Activated naive CD4-positive, alpha-beta T cell treated with Interleukin-2 at 50 U/mL for 16 hours (primary cell): ENCODE measurements at regions not wholly inside any gene's neighbourhood (a gene's known extent, or its start where the extent isn't known, plus 50 kb on each side); places are given as distances from the start of the nearest gene placed in this dataset.

Experiments used
- DNase-seq: peaks from one replicate; pipeline ENCODE4 v3.0.0-alpha.2; 2020

DNA sequence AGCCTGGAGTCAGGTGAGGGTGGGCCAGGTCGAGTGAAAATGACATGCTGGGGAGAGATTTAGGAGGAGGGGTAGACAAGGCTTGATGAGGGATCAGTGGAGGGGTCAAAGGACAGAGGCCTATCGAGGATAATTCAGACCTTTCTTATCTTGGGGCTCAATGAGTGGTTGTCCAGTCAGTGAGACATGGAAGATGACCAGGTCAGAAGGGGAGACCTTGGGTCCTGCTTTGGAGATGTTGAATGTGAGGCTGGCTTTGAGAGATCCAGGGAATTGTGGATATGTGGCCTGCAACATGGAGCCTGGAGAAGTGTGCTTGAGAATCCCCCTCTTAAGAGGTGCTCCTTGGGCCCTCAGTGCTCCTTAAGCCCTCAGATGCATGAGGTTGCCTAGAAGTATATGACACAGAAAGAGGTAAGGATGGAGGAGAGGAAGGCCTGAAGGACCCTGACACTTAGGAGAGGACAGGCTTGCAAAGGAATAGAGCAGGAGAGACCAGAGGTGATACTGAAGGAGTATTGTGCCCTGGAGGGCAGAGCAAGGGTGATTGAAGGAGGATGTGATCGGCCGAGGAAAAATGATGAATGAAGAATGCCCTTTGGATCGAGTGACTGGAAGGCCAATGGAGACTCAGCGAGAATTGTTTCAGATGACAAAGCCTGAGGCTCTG, 129.8 kb upstream of the GPR26 start:
- DNase-seq, result no peak

DNA sequence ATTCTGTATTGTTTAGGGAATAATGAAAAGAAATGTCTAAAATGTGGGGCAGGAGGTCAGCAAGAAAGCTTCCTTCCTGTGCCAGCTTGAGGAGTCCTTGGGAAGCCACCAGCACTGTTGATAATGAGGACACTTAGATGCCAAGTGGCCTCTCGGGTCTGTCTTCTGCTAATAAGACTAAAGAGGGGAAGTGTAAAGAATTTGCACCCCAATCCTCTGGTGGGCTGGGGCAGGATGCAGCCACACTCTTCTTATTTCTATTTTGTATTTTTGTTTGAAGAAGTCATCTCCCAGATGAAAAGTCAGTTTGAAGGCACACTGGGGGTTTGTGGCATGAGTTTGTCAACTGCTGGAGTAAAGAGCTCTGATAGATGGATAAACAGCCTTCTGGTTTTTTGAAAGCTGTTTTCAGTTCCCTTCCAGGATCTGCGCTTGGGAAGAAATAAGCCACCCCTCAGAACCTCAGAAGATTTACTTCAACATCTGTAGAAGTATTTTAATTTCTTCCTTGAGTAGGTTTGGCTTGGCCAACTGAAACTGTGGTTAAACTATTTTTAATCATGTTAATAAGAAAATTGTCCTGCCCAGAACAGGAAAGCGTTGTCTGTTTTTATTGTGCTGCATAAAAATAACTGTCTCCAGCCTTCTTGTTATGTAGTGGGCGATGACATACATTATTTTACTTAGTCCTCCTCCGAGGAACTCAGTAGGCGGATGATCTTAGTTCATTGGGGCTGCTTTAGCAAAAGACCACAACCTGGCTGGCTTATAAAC, 128.8 kb upstream of the GPR26 start:
- no peak for DNase-seq

DNA sequence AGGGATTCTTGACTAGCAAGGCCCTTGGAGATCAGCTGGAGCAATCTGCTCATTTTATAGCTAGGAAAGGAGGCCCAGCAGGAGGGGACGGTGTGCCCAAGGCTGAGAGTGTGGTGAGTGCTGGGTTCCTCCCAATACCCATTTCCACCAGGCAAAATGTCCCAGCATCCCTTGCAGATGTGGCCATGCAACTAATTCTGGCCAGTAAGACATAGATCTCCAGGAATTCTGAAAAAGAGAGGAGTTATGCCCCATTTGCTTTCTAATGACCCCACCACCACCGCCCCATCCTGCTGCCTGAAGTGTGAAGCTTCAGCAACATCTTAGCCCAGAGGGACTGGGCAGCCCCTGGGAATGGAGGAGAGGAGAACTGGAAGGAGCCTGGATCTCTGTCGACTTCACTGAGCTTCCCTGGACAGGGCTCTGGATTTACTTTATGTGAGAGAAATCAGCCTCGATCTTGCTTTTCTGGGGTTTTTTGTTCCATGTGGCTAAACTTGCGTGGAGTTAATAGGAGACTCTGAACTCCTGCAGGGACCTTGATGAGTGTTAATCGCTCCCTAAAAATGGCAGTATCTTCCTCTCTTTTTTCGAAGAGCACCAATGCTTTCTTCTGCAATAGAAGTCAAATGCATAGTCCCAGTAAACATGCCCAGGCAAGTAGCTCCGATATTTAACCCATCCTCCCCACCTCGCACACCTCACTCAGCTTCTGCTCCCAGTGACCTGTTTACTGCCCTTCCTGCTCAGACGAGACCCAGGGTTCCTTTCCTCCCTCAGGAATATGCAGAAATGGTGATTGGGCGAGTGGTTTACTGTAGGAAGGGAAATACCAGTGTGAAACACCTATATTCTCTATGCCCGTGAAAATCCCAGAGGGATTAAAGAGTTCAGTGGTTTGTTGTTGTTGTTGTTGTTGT, 127.5 kb upstream of the GPR26 start:
- DNase-seq, result no peak

DNA sequence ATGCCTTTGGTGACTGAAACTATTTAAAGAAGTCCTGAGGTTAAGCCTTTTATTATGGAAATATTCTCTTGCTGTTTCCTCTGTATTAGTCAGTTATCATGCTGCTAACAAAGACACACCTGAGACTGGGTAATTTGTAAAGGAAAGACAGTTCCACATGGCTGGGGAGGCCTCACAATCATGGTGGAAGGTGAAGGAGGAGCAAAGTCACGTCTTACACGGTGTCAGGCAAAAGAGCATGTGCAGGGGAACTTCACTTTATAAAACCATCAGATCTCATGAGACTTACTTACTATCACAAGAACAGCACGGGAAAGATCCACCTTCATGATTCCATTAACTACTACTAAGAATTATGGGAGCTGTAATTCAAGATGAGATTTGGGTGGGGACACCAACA, 121.2 kb upstream of the GPR26 start:
- DNase-seq, result no peak

DNA sequence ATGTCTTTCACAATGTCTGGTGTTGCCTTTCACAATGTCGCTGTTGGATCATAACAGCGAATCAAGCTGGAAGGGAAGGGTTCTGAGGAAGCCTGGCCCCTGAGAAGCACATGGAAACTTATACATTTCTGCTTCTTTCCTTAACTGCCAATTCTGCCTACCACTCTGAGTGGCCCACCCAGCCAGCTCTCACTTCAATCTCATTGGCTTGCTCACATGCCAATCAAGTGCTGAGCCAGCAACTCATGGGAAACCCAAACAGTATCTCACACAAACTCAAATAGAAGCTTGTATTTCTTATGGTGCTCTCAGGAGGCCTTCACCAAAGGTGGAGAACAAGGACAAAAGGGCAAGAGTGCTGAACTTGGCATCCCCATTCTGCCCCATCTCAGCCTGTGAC, 117.4 kb upstream of the GPR26 start:
- no peak for DNase-seq

DNA sequence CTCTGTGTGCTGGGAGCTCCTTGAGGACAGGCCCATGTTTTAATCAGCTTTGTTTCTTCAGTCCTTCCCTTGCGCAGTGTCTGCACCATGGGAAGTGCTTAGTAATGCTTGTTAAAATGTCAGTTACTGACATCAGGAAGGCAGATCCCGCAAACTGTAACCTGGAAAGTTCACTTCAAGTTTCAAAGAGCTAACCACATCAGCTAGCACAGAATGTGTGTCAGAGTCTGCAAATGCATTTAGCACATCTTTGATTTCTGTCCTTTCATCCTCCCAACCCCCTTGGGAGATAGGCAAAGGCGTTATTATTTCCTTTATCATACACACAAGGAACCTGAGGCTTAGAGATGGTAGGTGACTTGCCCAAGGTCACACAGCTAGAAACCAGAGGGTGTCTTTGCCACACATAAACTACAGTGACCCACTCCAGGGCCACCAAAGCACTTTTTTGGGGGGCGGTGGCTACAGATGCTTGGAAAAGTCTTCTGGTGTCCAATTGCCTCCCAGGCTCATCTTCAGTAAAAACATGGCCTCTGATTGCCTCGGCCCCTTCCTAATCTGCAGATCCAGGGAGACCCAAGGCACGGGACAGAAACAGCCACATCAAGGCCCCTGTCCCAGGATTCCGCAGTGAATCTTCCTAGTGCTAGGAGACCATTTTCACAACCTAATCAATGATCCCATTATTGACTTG, 116.2 kb upstream of the GPR26 start:
- no peak for DNase-seq

DNA sequence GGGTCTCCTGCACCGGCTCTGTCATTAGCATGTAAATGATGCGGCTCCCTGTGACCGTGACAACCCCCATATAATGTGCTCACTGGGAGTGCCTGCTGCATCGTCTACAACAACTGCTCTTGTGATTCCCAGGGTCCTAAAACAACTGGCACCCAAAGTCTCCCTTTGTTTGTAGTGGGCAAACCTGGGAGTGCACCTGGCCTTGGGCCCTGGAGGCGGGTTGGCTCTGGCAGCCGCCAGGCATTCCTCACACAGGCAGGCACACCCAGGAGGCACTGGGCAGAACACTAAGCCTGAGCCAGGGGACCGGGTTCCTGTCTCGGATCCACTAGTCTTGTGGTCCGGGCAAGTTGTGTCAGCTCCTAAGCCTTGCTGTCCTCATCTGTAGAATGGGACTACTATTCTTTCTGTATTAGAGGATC, 115.5 kb upstream of the GPR26 start:
- DNase-seq, result no peak

DNA sequence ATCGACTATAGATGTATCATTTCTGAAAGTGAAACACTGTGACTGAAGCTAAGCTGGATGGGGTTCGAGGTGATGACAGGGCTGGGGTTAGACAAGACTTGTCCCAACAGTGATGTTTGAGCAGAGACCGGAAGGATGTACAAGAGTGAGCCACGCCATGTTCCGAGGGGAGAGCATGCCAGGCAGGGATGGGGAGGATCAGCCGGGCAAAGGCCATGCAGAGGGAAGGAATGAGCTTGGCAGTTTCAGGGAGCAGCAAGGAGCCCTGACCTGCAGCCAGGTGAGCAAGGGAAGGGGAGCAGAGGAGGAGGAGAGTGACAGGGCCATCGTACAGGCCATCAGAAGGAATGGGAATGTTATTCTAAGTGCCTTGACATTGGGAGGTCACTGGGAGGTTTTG, 114.9 kb upstream of the GPR26 start:
- DNase-seq, result no peak

DNA sequence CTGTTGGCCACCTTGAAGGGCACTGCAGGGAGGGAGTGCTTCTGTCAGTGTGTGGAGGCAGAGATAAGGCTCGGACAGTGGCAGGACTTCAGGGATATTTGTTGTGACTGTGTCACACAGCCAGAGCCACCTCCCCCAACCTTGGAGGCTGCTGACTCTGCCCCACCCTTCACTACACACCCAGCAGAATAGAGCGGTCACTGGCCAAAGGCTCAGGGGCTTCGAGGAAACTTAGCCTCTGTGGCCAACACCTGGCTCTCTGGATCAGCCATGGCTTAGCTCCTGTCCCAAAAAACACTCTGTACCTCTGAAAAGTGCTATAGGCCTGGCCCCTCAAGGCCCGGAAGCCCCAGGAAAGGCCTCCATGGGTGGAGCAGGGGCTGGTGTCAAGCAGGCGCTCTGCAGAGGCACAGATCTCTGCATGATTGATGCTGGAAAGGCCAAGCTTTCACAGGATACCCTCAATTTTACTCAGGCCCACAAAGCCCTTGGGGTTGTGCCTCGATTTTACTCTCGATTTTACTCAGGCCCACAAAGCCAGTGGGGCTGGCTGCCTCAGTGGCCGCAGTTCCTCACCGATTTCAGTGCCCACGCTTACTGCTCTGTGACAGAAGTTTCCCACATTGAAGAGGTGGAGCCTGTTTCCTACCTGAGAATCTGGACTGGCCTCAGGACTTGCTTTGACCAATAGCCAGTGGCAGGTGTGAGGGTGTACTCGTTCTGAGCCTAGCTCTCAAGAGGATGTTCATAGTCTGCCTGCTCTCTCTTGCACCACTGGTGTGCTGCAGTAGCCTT, 113.2 kb upstream of the GPR26 start:
- no peak for DNase-seq

DNA sequence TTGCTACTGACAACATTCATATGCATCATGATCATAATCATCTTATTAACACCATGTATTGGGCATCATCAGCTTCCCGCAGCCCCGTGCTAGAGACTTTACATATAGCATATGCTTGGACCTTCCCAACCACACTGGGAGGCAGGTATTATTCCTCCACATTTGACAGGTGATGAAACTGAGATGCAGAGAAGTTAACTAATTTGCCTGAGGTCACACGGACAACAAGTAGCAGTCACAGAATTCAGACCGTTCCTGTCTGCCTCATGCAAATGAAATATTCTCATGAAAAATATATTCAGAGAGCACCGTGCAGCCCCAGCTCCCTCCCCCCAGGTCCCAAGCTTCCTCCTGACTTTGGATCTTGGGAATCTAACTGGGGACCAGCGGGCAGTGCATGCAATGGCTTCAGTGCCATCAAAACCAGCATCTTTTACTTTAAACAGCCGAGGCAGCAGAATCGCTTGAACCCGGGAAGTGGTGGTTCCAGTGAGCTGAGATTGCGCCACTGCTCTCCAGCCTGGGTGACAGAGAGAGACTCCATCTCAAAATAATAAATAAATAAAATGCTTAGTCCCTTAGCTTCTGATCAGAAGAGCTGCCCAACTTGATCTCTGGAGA, 112.2 kb upstream of the GPR26 start:
- DNase-seq, result no peak

DNA sequence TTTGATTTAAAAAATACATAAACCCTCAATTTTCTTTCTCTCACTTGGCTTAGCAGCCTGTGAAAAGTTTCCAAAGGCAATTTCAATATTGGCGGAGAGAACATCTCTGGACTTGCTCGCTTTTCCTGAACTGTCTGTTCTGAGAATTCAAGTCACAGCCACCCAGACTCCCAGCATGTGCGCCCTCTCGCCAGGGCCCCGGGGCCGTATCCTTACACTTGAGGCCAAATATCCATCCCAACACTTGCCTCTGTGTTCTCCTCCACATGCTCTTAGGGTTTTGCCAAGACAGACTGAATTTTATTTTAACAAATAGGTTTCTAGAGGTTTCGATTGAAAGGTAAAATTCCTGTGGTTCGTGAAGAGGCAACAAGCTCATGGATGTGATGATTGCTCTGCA, 111.5 kb upstream of the GPR26 start:
- no peak for DNase-seq

DNA sequence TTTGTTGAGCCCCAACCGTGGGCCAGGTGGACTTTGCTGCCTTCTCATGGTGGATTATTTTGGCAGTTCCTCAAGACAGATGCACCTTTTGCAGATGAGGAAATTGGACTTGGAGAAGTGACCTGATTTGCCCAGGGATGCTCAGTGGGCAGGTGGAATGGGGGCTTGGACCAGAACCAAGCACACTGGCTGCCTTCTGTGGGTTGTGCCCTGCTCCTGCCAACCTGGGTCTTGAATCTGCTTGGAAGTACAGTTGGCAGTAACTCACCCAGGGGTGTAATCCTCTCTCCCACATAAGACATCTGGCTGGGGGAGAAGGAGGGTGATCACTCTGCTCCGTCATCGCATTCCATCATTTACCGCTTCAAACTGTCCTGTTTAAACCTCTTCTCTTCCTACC, 110.5 kb upstream of the GPR26 start:
- DNase-seq, result no peak

DNA sequence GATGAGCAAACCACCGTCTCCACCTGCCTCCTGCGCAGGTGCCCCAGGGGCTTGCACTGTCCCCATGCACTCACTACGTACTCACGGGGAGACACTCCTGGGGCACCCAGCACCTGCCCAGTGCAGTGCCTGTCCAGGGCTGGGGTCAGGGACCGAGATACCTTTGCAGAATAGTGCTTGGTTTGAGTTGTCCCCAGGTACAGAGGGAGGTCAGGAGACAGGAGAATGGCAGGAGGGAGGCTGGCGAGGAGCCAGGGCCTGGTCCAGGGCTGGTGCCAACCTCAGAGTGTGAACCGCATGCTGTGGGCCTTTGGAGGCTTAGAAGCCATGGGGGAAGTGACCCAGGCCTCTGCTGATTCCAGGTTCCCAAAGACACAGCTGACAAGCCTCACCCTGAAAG, 110.1 kb upstream of the GPR26 start:
- no peak for DNase-seq

DNA sequence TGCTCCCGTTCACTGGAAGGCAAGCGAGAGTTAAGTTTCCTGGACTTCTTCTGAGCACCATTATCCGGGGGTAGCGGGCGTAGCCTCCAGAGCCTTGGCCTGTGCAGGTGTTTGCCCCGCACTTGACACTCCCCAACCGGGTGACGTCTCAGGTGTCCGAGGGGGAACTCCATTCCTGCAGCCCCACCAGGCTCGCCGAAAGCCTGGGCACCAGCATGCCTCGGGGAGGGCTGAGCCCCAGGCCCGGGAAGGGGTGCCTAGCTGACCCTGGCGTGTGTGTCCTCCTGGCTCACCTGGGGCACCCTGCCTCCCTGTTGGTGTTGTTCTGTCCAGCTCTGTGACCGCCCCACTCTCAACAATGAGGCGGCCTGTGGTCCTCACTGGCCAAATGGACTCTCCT, 109.4 kb upstream of the GPR26 start:
- no peak for DNase-seq

DNA sequence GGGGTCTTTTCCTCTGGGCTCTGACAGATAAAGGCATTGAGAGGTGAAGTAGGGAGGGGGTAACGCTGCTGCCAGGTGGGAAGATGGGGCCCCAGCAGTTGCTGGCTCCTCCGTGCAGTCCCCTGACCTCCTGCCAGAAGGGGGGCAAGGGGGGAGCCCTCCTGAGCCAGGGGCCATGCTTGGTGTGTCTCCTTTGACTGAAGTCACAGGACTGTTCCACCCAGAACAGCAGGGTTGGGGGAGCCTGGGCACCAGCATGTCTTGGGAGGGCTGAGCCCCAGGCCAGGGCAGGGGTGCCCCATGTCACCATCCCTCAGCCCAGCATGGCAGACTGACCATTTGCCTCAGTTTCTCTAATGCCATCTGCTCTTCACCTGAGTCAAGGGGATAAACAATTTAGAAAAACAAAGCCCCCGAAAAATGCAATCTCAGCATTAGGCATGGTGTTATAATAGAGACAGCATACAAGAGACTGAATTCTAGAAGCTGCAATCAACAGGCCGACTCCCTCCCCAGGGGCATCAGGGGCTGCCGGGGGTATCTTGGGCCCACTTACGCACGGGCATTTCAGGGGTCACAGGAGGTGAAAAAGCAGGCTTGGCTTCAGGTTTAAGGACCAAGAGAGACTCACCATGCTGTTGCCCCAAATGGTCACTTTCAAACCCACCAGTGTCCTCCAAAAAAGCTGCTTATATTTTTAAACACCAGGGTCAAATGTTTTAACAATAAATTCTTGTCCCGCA, 108.6 kb upstream of the GPR26 start:
- DNase-seq, result no peak

DNA sequence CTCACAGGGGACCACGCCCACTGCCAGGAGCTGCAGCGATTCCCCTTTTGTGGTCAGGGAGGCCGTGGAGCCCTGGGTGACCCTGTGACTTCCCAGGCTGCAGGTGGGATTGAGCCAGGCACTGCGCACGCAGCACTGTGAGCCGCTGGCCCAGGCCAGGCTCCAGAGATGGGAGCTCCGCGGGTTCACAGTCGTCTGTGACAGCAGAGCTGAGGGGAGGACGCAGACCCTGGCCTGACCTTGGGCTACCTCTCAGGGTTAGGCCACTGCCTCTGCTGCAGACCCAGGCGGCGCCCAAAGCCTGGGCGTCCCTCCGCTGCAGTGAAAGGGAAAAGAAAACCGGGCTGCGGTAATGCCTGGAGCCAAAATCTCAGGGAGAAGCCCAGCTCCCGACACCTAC, 107.5 kb upstream of the GPR26 start:
- DNase-seq, result no peak

DNA sequence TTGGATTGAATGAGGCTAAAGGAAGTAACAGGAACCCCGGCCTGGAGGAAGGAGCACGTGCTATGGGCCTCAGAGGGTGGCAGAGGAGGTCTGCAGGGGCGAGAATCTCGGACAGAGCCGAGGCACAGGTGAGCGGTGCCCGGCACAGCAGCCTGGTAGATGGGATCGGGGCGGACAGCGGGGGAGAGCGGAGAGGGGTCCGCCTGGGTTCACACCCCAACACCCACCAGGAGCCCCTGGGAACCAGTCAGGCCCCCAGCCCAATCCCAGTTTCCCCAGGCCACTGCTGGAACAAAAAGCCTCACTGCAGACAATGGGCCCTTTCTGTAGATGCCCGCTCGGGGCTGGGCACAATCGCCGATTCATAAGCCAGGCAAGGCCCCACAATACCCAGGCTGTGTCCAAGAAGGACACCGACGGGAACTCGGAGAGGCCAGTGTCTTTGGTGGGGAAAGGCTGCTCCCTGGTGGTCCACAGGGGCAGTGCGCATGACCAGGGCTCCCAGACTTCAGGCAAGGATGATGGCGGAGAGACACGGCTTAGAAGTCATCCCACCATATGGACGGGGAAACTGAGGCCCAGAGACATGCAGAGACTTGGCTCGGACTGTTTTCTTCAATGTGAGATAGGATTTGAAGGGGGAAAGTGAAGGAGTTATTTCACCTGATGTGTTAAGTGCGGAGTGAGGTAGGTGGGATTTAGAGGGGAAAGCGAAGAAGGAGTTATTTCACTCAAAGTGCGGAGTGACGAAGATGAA, 106.9 kb upstream of the GPR26 start:
- peak; percentile 67 for DNase-seq

DNA sequence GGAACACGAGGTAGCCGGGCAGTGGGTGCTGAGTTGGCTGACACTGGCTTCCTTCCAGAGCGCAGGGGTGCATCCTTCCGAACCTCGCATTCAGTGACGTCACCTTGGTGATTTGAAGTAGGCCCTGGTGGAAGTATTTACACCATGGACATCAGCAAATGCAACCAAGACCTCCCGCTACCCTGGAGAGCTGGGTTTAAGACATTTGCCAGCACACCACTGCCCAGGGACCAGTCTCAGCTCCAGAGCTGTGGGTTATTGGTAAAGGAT, 106.4 kb upstream of the GPR26 start:
- DNase-seq, result no peak

DNA sequence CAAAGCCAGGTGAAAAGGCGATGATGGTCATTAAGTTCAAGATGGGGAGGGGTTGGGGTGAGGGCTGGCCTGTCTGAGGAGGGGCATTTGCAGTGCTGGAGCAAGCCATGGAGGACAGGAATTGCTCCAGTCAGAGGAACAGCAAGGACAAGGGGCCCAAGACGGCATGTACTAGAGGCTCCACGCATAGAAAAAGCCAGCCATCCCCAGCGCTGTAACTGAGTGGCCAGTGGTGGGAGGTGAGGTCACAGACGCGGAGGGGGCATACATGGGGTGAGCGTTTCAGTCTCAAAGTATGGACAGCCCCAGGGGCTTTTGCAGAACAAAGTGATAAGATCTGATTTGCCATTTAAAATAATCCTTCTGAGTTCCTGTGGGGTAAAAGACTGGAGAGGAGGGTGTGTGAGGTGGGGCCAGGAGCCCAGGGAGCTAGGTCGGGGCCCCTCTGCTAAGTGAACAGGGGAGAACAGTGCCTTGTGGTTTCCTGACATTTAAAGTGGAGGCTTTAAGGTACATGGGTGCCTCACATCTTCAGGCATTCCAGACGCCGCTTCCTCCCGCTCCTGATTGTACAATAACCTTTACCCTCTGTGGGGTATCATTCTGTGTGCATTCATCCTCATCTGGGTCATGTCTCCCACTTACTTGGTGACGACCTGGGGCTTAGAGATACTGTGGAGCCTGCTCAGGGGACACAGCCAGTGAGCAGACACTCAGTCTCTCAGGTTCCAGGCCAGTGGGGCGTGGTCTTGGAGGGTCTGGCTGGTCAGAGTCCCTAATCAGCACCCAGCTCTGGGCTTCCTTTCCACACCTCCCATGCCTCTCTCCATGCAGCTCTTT, 105.6 kb upstream of the GPR26 start:
- DNase-seq, result no peak

DNA sequence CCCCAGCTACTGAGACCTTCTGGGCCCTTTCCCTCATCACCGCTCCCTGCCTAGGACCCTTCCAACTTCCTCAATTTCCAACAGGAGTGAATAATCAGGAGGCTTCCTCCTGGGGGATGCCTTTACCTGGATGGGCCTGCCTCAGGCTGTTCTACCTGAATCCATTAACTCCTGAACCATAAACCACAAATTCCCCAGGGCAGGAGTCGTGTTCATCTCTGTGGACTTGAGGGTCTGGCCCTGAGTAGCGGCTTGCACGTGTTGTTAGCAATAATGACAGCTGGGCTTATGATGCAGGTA, 105.1 kb upstream of the GPR26 start:
- DNase-seq, result no peak
